GM19468 (cell line): ENCODE measurements at regions not wholly inside any gene's neighbourhood (a gene's known extent, or its start where the extent isn't known, plus 50 kb on each side); places are given as distances from the start of the nearest gene placed in this dataset.
"Not testable (repeated sequence)": the region's sequence is repeated elsewhere in the genome, so short reads cannot be mapped to it uniquely, and the experiment has no call there.

Experiments used
- ATAC-seq: cut with Tn5 transposase; IDR thresholded peaks from one replicate; pipeline ENCODE4 v1.9.1; 2021; ENCODE audit warnings: mild to moderate bottlenecking, moderate library complexity, moderate number of reproducible peaks; ENCODE audit not compliant: unreplicated experiment; ENCODE audit errors: extremely low read depth

DNA sequence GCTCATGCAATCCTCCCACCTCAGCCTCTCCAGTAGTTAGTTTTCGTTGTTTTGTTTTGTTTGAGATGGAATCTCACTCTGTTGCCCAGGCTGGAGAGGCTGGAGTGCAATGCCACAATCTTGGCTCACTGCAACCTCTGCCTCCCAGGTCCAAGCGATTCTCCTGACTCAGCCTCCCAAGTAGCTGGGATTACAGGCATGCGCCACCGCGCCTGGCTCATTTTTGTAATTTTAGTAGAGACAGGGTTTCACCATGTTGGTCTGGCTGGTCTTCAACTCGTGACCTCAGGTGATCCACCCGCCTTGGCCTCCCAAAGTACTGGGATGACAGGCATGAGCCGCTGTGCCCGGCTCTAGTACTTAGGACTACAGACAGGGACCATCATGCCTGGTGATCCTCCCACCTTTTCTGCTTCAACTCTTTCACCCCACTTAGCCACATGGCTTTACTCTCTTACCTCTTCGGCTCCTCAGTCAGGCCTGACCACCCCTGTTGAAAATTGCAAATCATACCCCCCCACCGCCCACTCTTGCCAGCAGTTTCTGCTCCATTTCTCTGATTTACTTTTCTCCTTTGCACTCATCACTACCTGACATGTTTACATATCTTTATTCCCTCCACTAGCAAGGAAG, 157.1 kb upstream of the GRK3 start:
- ATAC-seq: no peak

DNA sequence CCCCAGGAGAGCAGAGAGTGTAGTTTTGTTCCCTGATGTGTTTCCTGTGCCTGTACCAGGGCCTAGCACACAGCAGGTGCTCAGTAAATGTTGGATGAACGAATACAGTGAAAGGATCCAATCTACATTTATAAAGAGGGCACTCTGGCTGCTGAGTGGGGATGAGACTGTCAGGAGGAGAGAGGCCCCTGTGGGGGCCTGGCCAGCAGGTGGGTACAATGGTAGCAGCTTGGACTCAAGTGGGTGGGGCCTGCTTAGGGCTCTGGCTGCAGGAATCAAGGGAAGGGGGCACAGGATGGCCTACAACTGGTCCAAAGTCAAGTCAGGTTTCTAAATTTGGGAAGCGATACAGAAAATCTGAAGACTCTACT, 156.6 kb upstream of the GRK3 start:
- no peak for ATAC-seq

GRCh38 chr22:25409240-25409639, 155.2 kb upstream of the GRK3 start:
- no peak for ATAC-seq

- ATAC-seq: no peak
These were observed 153.6 kb upstream of the GRK3 start for GRCh38 chr22:25410849-25411248.

DNA sequence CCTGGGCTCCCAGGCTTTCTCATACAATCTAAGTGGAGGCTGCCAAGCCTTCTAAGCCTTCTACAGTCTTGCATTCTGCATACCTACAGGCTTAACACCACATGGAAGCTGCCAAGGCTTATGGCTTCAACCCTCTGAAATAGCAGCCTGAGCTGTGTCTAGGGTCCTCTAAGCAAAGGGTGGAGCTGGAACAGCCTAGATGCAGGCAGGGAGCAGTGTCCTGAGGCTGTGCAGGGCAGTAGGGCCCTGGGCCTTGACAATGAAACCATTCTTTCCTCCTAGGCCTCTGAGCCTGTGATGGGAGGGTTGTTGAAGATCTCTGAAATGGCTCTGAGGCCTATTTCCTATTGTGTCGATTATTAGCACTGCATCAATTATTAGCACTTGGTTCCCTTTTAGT, 150.9 kb upstream of the GRK3 start:
- no peak for ATAC-seq

DNA sequence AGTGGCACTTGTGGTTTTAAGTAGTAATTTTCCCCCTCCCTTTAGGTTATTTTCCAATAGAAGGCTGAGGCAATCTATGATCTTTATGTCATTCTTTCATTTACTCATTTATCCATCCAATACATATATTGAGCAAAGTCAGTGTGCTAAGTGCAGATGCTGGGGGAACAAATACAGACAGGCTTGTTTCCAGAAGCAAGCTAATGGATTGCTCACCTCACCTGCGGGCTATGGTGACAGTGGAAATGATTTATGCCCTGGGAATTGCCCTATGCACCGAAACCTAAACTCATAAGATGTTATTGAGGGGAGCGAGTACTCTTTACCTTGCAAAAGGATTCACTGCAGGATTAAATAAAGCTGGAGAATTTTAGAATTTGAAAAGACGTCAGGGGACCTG, 148.7 kb upstream of the GRK3 start:
- not testable (repeated sequence) for ATAC-seq

- ATAC-seq: not testable (repeated sequence)
These were observed 146.6 kb upstream of the GRK3 start for GRCh38 chr22:25417826-25418225.

- no peak for ATAC-seq
These were observed 145.0 kb upstream of the GRK3 start for GRCh38 chr22:25419247-25420113.

GRCh38 chr22:25420114-25420441, 144.4 kb upstream of the GRK3 start:
- not testable (repeated sequence) for ATAC-seq

- no peak for ATAC-seq
These were observed 144.0 kb upstream of the GRK3 start for GRCh38 chr22:25420471-25420924.

- ATAC-seq: no peak
These were observed 143.3 kb upstream of the GRK3 start for GRCh38 chr22:25420925-25421904.

GRCh38 chr22:25426530-25427308, 137.8 kb upstream of the GRK3 start:
- not testable (repeated sequence) for ATAC-seq

GRCh38 chr22:25431637-25432342, 132.7 kb upstream of the GRK3 start:
- ATAC-seq: not testable (repeated sequence)

GRCh38 chr22:25433381-25433970, 131.0 kb upstream of the GRK3 start:
- not testable (repeated sequence) for ATAC-seq

DNA sequence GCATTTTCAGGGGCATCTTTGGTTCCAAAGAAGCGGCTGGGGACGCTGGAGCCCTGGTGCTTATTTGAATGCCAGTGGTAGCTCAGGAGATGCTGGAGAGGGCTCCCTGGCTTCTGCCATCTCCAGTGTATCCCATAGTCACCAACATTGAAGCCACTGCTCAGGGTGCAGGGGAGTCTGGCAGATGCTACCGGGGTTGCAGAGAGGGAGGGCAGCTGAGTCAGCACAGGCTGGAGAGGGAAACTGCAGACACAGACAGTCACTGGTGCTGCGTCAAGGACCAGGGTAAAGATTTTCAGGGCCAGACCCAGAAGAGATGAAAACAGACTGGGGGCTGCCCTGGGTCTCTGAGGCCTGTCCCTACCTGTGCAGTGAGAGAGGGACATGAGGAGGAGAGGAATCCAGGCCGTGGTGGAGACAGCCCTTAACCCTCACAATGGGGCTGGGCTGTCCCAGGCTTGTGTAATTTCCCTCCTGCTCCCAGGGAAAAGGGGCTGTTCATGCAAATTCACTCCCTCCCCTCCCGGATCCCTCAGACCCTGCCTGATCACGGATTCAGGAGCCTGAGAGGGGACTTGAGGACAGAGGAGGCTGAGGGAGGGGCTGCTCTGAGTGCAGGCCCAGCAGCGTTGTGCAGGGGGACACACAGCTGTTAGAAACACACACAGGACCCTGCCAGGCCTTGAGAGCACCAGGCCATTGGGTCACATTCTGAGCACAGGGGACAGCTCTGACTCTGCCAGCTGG, 126.9 kb upstream of the GRK3 start:
- no peak for ATAC-seq

DNA sequence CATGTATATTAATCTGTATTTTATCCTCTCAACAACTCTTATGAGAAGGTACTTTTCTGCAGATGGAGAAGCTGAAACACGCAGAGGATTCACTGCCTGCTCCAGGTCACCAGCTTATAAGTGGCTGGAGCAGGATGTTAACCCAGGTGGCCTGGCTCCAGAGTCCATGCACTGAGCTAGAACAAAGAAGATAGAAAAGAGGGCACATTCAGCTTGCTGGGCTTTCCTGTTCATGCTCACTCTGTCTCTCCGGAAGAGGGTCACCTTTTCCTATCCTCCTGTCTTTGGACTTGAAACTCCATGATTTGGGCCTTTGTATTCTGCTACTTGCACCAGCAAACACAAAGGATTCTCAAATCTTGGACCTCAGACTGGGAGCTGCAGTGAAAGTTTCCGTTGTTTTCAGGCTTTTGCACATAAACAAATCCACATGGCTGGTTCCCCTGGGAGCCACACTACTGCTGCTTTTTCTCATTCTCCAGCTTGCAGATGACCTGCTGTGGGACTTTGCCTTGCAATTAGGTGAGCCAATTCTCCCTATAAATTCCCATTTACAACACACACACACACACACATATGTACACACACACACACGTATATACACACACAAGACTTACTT, 117.3 kb upstream of the GRK3 start:
- ATAC-seq: no peak

- ATAC-seq: peak; percentile 39
These were observed 116.6 kb upstream of the GRK3 start for GRCh38 chr22:25447686-25448434.
